ENCODE measurements at regions not wholly inside any gene's neighbourhood (a gene's known extent, or its start where the extent isn't known, plus 50 kb on each side); places are given as distances from the start of the nearest gene placed in this dataset.

DNA sequence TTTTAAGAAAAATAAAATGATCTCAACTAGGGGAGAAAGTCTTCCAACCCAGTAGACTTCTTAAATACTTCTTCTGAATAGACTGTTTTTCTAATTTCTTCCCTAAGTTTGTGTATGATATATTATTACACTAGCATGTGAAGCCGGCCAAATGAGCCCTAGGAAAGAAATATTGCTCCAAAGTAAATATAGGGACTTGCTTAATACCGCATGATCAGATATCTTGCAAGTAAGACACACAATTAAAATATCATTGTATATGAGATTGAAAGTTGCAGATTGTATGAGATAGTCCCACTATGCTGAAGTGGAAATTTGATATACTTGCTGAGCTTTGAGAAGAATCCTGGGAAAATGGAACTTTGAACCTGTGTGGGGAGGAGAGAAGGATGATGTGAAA, 225.7 kb downstream of the BAMBI start:
- Histone ChIP-seq H3K4me1 (no peaks in the 10 kb centered on the region), H3K4me3 (no peak overlapping the region), H3K27me3 (no peaks in the 10 kb centered on the region), H3K27ac (replicated peaks in 1 of 4) (no peak overlapping the region), H3K36me3 (no peaks in the 10 kb centered on the region), H3K9me3 (no peaks in the 10 kb centered on the region)
- TF ChIP-seq POLR2A (IDR thresholded peaks at IDR 0.05; ENCODE audit: low read depth): no peak
- TF ChIP-seq, protein P1, sequence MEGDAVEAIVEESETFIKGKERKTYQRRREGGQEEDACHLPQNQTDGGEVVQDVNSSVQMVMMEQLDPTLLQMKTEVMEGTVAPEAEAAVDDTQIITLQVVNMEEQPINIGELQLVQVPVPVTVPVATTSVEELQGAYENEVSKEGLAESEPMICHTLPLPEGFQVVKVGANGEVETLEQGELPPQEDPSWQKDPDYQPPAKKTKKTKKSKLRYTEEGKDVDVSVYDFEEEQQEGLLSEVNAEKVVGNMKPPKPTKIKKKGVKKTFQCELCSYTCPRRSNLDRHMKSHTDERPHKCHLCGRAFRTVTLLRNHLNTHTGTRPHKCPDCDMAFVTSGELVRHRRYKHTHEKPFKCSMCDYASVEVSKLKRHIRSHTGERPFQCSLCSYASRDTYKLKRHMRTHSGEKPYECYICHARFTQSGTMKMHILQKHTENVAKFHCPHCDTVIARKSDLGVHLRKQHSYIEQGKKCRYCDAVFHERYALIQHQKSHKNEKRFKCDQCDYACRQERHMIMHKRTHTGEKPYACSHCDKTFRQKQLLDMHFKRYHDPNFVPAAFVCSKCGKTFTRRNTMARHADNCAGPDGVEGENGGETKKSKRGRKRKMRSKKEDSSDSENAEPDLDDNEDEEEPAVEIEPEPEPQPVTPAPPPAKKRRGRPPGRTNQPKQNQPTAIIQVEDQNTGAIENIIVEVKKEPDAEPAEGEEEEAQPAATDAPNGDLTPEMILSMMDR (IDR thresholded peaks at IDR 0.05): no peak
- no peak for TF ChIP-seq POLR2AphosphoS5 (IDR thresholded peaks at IDR 0.05)
- 88% methylated on average over 2 of the region's 2 CpGs for WGBS
- DNase-seq (ENCODE audit: extremely low spot score): no peak
- intact Hi-C loops (cut with DNase I): no loop called here

DNA sequence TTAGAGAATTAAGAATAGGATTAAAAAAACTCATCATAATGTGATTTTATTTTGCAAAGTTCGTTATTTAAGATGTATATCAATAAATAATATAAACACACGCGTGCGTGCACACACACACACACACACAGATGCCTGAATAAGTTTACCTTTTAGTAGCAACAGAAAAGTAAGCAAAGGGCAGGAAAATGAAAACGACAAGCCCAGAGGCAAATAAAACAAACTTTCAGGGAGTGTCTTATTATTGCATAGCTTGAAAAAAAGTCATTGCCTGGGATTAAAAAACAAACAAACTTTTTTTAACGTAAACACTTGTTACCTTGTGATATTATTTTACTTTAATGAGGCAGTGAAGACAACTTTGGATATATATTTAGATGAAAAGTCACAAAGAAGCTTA, 226.4 kb downstream of the BAMBI start:
- 78% methylated on average over 6 of the region's 6 CpGs for WGBS
- Histone ChIP-seq H3K27ac (replicated peaks in 1 of 4) (no peak overlapping the region), H3K4me3 (no peak overlapping the region), H3K36me3 (no peaks in the 10 kb centered on the region), H3K4me1 (no peaks in the 10 kb centered on the region), H3K27me3 (no peaks in the 10 kb centered on the region), H3K9me3 (no peaks in the 10 kb centered on the region)
- intact Hi-C loops (cut with DNase I): no loop called here
- no peak for TF ChIP-seq POLR2AphosphoS5 (IDR thresholded peaks at IDR 0.05)
- TF ChIP-seq, protein P1 (IDR thresholded peaks at IDR 0.05): no peak
- no peak for TF ChIP-seq POLR2A (IDR thresholded peaks at IDR 0.05; ENCODE audit: low read depth)
- TF ChIP-seq EP300 (IDR thresholded peaks at IDR 0.05): no peak
- DNase-seq (ENCODE audit: extremely low spot score): no peak

DNA sequence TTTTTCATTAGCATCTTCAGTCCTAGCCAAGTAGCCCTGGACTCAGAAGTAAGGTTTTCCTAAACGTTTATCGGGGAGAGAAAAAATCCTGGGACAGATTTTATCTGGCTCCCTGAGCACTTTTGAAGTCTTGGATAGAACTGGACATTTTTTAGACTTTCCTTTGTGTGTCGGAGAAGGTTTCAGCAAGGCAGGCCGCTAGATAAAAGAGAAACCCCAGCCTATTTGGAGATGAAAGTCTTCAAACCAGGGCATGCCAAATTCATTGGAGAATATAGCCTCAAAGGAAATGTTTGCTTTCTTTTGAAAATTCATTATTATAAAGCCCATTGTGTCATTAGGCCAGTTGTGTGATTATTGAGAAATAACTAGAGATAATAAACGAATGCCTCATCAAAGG, 228.1 kb downstream of the BAMBI start:
- 90% methylated on average over 5 of the region's 5 CpGs for WGBS
- intact Hi-C loops (cut with DNase I): no loop called here
- DNase-seq (ENCODE audit: extremely low spot score): no peak
- Histone ChIP-seq H3K27ac (replicated peaks in 1 of 4) (no peak overlapping the region), H3K4me3 (no peak overlapping the region), H3K9me3 (no peaks in the 10 kb centered on the region), H3K4me1 (peaks cover 0 to 3% (median under 1%) of the 10 kb centered on the region in 4 donors), H3K36me3 (no peaks in the 10 kb centered on the region), H3K27me3 (no peaks in the 10 kb centered on the region)
- TF ChIP-seq, protein P1 (IDR thresholded peaks at IDR 0.05): no peak
- no peak for TF ChIP-seq POLR2AphosphoS5 (IDR thresholded peaks at IDR 0.05)
- TF ChIP-seq POLR2A (IDR thresholded peaks at IDR 0.05; ENCODE audit: low read depth): no peak
- no peak for TF ChIP-seq EP300 (IDR thresholded peaks at IDR 0.05)

DNA sequence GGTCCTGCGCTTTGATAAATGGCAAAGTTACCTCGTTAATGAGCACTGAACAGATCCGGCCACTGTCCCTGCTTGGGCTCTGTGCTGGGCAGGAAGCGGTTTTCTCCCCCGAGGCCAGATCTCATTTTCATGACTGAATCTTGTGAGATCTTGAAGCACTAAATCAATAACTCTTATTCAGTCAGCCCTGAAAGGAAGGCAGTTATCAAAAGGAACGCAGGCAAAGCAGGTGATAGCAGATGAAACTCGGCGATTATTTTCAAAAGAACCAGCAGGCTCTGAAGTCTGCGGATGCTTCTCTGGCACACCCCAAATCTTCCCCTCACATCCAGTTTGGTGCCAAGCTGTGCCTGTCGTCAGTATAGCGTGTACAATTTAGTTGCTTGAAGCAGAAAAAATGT, 228.7 kb downstream of the BAMBI start:
- Histone ChIP-seq H3K27ac (replicated peaks in 1 of 4) (no peak overlapping the region), H3K27me3 (no peaks in the 10 kb centered on the region), H3K4me3 (no peak overlapping the region), H3K36me3 (no peaks in the 10 kb centered on the region), H3K9me3 (no peaks in the 10 kb centered on the region), H3K4me1 (peaks cover 0 to 9% (median 4%) of the 10 kb centered on the region in 4 donors)
- intact Hi-C loops (cut with DNase I): no loop called here
- TF ChIP-seq EP300 (IDR thresholded peaks at IDR 0.05) (no peak), POLR2A (IDR thresholded peaks at IDR 0.05; ENCODE audit: low read depth) (no peak), POLR2AphosphoS5 (IDR thresholded peaks at IDR 0.05) (no peak)
- TF ChIP-seq, protein P1 (IDR thresholded peaks at IDR 0.05): no peak
- DNase-seq (ENCODE audit: extremely low spot score): no peak
- WGBS: 65% methylated on average over 11 of the region's 11 CpGs

DNA sequence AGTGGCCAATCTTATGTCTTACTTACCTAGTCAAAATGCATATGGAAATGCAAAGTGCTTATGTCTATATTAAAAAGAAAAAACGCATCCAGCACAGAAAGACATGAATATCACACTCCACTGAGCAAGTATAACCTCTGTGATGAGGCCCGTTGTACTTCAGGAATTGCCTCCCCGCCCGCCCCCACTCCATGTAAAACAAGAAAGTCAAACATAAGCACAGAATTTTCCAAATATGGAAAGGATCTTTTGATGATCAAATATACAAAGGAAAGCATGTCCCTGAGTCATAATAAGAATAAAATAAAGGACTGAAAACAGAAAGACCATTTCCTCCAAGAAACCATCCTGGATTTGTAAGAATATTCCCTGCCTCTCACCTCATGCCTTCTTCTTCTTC, 229.1 kb downstream of the BAMBI start:
- Histone ChIP-seq H3K27me3 (no peaks in the 10 kb centered on the region), H3K9me3 (no peaks in the 10 kb centered on the region), H3K36me3 (no peaks in the 10 kb centered on the region), H3K27ac (replicated peaks in 1 of 4) (no peak overlapping the region), H3K4me1 (peaks cover 0 to 13% (median 6%) of the 10 kb centered on the region in 4 donors), H3K4me3 (no peak overlapping the region)
- TF ChIP-seq EP300 (IDR thresholded peaks at IDR 0.05) (no peak), POLR2A (IDR thresholded peaks at IDR 0.05; ENCODE audit: low read depth) (no peak), POLR2AphosphoS5 (IDR thresholded peaks at IDR 0.05) (no peak)
- TF ChIP-seq, protein P1 (IDR thresholded peaks at IDR 0.05): no peak
- WGBS: 69% methylated on average over 4 of the region's 4 CpGs
- DNase-seq (ENCODE audit: extremely low spot score): no peak
- intact Hi-C loops (cut with DNase I): no loop called here
